A673 (cell line): ENCODE measurements at regions not wholly inside any gene's neighbourhood (a gene's known extent, or its start where the extent isn't known, plus 50 kb on each side); places are given as distances from the start of the nearest gene placed in this dataset.

Experiments used
- BruUV-seq: library from RNA; stranded (reverse); fragments of 400-500 nt; replicated peaks from 2 replicates; lab custom pipeline; 2021; lab: Mats Ljungman, UMichigan
- CTCF ChIA-PET: fragments of 300-600 bp; sonication (Branson Sonifier 250); formaldehyde crosslinking; loops from one replicate; lab custom pipeline; 2022; ENCODE audit warnings: antibody characterized with exemption; lab: Charles Lee
- POLR2A ChIA-PET: fragments of 300-600 bp; sonication (Branson Sonifier 250); formaldehyde crosslinking; loops from one replicate; lab custom pipeline; 2022; ENCODE audit warnings: antibody characterized with exemption; ENCODE audit not compliant: low non-redundant PET; lab: Charles Lee
- DNase-seq: peaks from one replicate; pipeline ENCODE4 v3.0.0-alpha.2; 2015; ENCODE audit warnings: low spot score
- H3K27ac ChIP-seq: fragments of 200-600 bp; sonication (generic); 2 replicates; pipeline ENCODE4 v1.5.1; 2016; ENCODE audit warnings: mixed run types, low read depth, mild to moderate bottlenecking, mixed read lengths, antibody characterized with exemption, low read length; ENCODE audit not compliant: poor library complexity, severe bottlenecking
- H3K27me3 ChIP-seq: fragments of 200-600 bp; sonication (generic); replicated peaks from 2 replicates; pipeline ENCODE4 v1.6.1; 2017; ENCODE audit warnings: mixed run types, low read depth, mild to moderate bottlenecking, mixed read lengths, antibody characterized with exemption, low read length; ENCODE audit not compliant: insufficient read depth, poor library complexity
- H3K36me3 ChIP-seq: fragments of 200-600 bp; sonication (generic); 2 replicates; pipeline ENCODE4 v1.6.1; 2016; ENCODE audit warnings: mixed run types, mild to moderate bottlenecking, mixed read lengths, antibody characterized with exemption, low read length; ENCODE audit not compliant: insufficient read depth, poor library complexity, severe bottlenecking
- H3K4me1 ChIP-seq: fragments of 200-600 bp; sonication (generic); 2 replicates; pipeline ENCODE4 v1.6.1; 2017; ENCODE audit warnings: mixed run types, mild to moderate bottlenecking, mixed read lengths, antibody characterized with exemption, low read length; ENCODE audit not compliant: insufficient read depth, poor library complexity, severe bottlenecking
- H3K4me3 ChIP-seq: fragments of 200-600 bp; sonication (generic); 2 replicates; pipeline ENCODE4 v1.5.1; 2016; ENCODE audit warnings: low read depth, mixed run types, mild to moderate bottlenecking, mixed read lengths, low read length; ENCODE audit not compliant: poor library complexity, severe bottlenecking
- H3K9me3 ChIP-seq: fragments of 200-600 bp; sonication (generic); 2 replicates; pipeline ENCODE4 v1.6.1; 2016; ENCODE audit warnings: mixed run types, low read depth, mild to moderate bottlenecking, mixed read lengths, antibody characterized with exemption, low read length; ENCODE audit not compliant: poor library complexity, severe bottlenecking
- CTCF ChIP-seq: fragments of 300-800, 200-600 bp; sonication (generic); conservative IDR thresholded peaks from 2 replicates; pipeline ENCODE4 v1.5.1; 2017; ENCODE audit warnings: low read depth, mild to moderate bottlenecking, antibody characterized with exemption, low read length, moderate library complexity, mixed read lengths
- EZH2 ChIP-seq: fragments of 200-600 bp; sonication (generic); IDR thresholded peaks from 2 replicates; pipeline ENCODE4 v1.6.1; 2017; ENCODE audit warnings: borderline replicate concordance, low read depth, mild to moderate bottlenecking, mixed read lengths, antibody characterized with exemption, low read length; ENCODE audit not compliant: poor library complexity, severe bottlenecking
- intact Hi-C: fragments of 100-400 bp; cut with micrococcal nuclease; formaldehyde crosslinking; loops from one replicate; pipeline ENCODE4 v1.10.0; 2022; ENCODE audit not compliant: unreplicated experiment

- intact Hi-C loops: no loop called here
- no peak overlapping the region for H3K4me3 ChIP-seq
- ChIA-PET POLR2A (no interaction called here), CTCF (no interaction called here)
- H3K4me1 ChIP-seq: no peaks in the 10 kb centered on the region
- H3K36me3 ChIP-seq: no peaks in the 10 kb centered on the region
- no TSS peak for BruUV-seq
- H3K9me3 ChIP-seq: no peaks in the 10 kb centered on the region
- no peak overlapping the region for H3K27ac ChIP-seq
- no peak for TF ChIP-seq EZH2
- no peak for TF ChIP-seq CTCF
- peaks cover 13% of the 10 kb centered on the region for H3K27me3 ChIP-seq
- no peak for DNase-seq
Observed at GRCh38 chr7:21191321-21192073, 236.4 kb upstream of the SP4 start.

GRCh38 chr7:21192657-21193056, 235.2 kb upstream of the SP4 start:
- no peak for DNase-seq
- no TSS peak for BruUV-seq
- H3K27ac ChIP-seq: no peak overlapping the region
- H3K27me3 ChIP-seq: peaks cover 2% of the 10 kb centered on the region
- no peaks in the 10 kb centered on the region for H3K36me3 ChIP-seq
- no peaks in the 10 kb centered on the region for H3K4me1 ChIP-seq
- ChIA-PET POLR2A (no interaction called here), CTCF (no interaction called here)
- H3K9me3 ChIP-seq: no peaks in the 10 kb centered on the region
- TF ChIP-seq EZH2: no peak
- TF ChIP-seq CTCF: no peak
- no peak overlapping the region for H3K4me3 ChIP-seq
- intact Hi-C loops: no loop called here

GRCh38 chr7:21193895-21194294, 234.0 kb upstream of the SP4 start:
- no TSS peak for BruUV-seq
- POLR2A ChIA-PET: no interaction called here
- no peak overlapping the region for H3K27ac ChIP-seq
- no peaks in the 10 kb centered on the region for H3K36me3 ChIP-seq
- no peak overlapping the region for H3K4me3 ChIP-seq
- H3K9me3 ChIP-seq: no peaks in the 10 kb centered on the region
- intact Hi-C loops: no loop called here
- CTCF ChIA-PET: no interaction called here
- TF ChIP-seq EZH2 (no peak), CTCF (no peak)
- no peaks in the 10 kb centered on the region for H3K4me1 ChIP-seq
- H3K27me3 ChIP-seq: no peaks in the 10 kb centered on the region
- no peak for DNase-seq
